ENCODE measurements at regions not wholly inside any gene's neighbourhood (a gene's known extent, or its start where the extent isn't known, plus 50 kb on each side); places are given as distances from the start of the nearest gene placed in this dataset.

- TF ChIP-seq, protein P1, sequence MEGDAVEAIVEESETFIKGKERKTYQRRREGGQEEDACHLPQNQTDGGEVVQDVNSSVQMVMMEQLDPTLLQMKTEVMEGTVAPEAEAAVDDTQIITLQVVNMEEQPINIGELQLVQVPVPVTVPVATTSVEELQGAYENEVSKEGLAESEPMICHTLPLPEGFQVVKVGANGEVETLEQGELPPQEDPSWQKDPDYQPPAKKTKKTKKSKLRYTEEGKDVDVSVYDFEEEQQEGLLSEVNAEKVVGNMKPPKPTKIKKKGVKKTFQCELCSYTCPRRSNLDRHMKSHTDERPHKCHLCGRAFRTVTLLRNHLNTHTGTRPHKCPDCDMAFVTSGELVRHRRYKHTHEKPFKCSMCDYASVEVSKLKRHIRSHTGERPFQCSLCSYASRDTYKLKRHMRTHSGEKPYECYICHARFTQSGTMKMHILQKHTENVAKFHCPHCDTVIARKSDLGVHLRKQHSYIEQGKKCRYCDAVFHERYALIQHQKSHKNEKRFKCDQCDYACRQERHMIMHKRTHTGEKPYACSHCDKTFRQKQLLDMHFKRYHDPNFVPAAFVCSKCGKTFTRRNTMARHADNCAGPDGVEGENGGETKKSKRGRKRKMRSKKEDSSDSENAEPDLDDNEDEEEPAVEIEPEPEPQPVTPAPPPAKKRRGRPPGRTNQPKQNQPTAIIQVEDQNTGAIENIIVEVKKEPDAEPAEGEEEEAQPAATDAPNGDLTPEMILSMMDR (IDR thresholded peaks at IDR 0.05): no peak
- TF ChIP-seq POLR2A (IDR thresholded peaks at IDR 0.05): no peak
These were observed 78.2 kb upstream of the SLC1A4 start for GRCh38 chr2:64910972-64911433.
